ENCODE measurements at regions not wholly inside any gene's neighbourhood (a gene's known extent, or its start where the extent isn't known, plus 50 kb on each side); places are given as distances from the start of the nearest gene placed in this dataset.

DNA sequence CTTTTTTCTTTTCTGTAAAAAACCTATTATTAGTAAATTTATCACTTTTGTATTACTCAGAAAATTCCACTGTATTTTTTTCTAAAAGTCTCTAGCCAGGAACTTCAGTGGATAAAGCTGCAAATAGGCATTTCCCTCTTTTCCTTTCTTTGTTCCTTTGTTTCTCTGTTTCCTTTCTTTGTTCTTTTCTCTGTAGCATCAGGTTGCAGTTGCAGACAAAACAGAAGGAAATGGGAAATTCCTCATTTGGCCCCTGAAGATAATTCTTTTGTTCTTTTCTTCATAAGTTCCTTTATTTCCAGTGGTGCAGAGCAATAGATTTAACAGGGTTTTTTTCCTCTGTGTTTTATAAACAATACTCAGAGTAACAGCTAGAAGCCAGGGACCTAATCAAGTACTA lies 416.5 kb downstream of the TBL1XR1 start:
- TF ChIP-seq, protein P1, sequence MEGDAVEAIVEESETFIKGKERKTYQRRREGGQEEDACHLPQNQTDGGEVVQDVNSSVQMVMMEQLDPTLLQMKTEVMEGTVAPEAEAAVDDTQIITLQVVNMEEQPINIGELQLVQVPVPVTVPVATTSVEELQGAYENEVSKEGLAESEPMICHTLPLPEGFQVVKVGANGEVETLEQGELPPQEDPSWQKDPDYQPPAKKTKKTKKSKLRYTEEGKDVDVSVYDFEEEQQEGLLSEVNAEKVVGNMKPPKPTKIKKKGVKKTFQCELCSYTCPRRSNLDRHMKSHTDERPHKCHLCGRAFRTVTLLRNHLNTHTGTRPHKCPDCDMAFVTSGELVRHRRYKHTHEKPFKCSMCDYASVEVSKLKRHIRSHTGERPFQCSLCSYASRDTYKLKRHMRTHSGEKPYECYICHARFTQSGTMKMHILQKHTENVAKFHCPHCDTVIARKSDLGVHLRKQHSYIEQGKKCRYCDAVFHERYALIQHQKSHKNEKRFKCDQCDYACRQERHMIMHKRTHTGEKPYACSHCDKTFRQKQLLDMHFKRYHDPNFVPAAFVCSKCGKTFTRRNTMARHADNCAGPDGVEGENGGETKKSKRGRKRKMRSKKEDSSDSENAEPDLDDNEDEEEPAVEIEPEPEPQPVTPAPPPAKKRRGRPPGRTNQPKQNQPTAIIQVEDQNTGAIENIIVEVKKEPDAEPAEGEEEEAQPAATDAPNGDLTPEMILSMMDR (conservative IDR thresholded peaks at IDR 0.05) = no peak
- no peak for TF ChIP-seq EZH2 (IDR thresholded peaks at IDR 0.05; ENCODE audit: low read depth)

Data from PC-9 (cell line).